PC-3 (cell line): ENCODE measurements at regions not wholly inside any gene's neighbourhood (a gene's known extent, or its start where the extent isn't known, plus 50 kb on each side); places are given as distances from the start of the nearest gene placed in this dataset.

Experiments used
- CTCF ChIP-seq: fragments of 300-600 bp; sonication (generic); conservative IDR thresholded peaks from 2 replicates; pipeline ENCODE4 v1.5.1; 2017; ENCODE audit warnings: antibody characterized with exemption, low read depth, mild to moderate bottlenecking, low read length
- EZH2phosphoT487 ChIP-seq: fragments of 300-600 bp; sonication (generic); IDR thresholded peaks from 2 replicates; pipeline ENCODE4 v1.6.1; 2018; ENCODE audit warnings: mild to moderate bottlenecking, antibody characterized with exemption, low read length, borderline replicate concordance

DNA sequence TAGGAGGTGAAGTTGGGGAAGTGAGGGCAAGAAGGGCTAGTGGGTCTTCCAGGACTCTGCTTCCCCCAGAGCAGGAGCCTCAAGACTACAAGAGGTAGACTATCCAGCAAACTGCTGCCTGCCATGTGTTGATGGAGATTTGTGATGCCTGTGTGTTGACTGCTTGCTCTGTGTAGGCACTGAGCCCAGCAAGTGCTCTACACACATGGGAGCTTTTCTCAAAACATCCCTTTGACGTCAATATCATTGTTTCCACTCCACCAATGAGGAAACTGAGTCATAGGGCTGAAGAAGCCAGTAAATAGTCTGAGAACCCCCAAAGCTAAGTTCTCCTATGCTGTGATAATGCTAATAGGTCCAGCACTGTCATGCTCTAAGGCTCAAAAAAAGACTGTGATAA is 207.2 kb upstream of the NFIA start:
- no peak for TF ChIP-seq CTCF
- no peak for TF ChIP-seq EZH2phosphoT487
